ENCODE measurements at regions not wholly inside any gene's neighbourhood (a gene's known extent, or its start where the extent isn't known, plus 50 kb on each side); places are given as distances from the start of the nearest gene placed in this dataset.

DNA sequence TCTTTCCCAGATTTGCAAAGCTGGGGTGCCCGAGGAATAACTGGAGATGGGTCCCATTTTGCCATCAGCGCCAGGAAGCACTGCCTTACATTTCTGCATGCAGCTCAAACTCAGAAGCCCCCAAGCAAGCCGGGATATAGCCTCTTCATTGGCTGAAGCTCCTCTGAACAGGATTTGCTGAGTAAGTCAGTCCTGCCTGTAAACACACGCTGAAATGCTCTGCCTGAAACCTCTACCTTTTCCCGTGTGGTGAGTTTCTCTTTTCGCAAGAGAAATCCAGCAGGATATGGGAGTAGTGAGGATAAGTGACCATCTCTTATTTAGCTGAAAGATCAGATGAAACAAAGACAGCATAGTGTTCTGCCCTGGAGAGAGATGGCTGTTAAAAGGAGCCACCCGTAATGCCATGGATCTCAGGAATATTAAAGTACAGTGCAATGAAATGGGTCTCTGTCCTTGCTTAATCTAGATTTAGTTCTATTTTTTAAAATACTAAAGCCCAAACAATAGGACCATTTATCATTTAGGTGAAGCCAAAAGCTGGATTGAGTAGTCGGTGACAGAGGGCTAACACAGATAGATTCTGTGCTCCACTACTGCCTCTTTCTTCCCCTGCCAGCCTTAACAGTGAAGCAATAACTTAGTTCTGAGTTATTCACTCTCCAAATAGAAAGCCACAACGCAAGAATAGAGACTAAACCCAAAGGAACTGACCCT is 177.5 kb upstream of the PPP2R2B start:
- ATAC-seq (no peak), DNase-seq (no peak)
- peaks cover 41% of the 10 kb centered on the region for H3K27me3 ChIP-seq (ENCODE audit: low read length)
- CTCF ChIA-PET: no interaction called here
- H3K4me1 ChIP-seq (ENCODE audit: insufficient read depth, low read length): no peaks in the 10 kb centered on the region
- no peak for TF ChIP-seq EZH2 (IDR thresholded peaks at IDR 0.05; ENCODE audit: low read length, unreplicated experiment)
- TF ChIP-seq EZH2phosphoT487 (IDR thresholded peaks at IDR 0.05; ENCODE audit: borderline replicate concordance, low read length): no peak
- TF ChIP-seq, protein P1, sequence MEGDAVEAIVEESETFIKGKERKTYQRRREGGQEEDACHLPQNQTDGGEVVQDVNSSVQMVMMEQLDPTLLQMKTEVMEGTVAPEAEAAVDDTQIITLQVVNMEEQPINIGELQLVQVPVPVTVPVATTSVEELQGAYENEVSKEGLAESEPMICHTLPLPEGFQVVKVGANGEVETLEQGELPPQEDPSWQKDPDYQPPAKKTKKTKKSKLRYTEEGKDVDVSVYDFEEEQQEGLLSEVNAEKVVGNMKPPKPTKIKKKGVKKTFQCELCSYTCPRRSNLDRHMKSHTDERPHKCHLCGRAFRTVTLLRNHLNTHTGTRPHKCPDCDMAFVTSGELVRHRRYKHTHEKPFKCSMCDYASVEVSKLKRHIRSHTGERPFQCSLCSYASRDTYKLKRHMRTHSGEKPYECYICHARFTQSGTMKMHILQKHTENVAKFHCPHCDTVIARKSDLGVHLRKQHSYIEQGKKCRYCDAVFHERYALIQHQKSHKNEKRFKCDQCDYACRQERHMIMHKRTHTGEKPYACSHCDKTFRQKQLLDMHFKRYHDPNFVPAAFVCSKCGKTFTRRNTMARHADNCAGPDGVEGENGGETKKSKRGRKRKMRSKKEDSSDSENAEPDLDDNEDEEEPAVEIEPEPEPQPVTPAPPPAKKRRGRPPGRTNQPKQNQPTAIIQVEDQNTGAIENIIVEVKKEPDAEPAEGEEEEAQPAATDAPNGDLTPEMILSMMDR (conservative IDR thresholded peaks at IDR 0.05; ENCODE audit: low read depth, low read length): no peak
- POLR2A ChIA-PET (ENCODE audit: unreplicated experiment): no interaction called here
- no peaks in the 10 kb centered on the region for H3K9me2 ChIP-seq (replicated peaks; ENCODE audit: low read length)
- intact Hi-C loops (cut with micrococcal nuclease): no loop called here
- no peaks in the 10 kb centered on the region for H3F3A ChIP-seq (ENCODE audit: low read length, unreplicated experiment)
- H4K20me1 ChIP-seq (ENCODE audit: low read length): no peaks in the 10 kb centered on the region
- H3K79me2 ChIP-seq (ENCODE audit: low read length): no peaks in the 10 kb centered on the region
- H3K36me3 ChIP-seq (ENCODE audit: low read depth, low read length): no peaks in the 10 kb centered on the region
- H3K4me2 ChIP-seq (ENCODE audit: low read length): no peak overlapping the region
- H3K27ac ChIP-seq (ENCODE audit: low read length): no peak overlapping the region
- BruUV-seq (replicated peaks): no TSS peak
- no peaks in the 10 kb centered on the region for H3K9me3 ChIP-seq (ENCODE audit: low read length)
- H3K4me3 ChIP-seq (ENCODE audit: low read length): no peak overlapping the region
- H2AFZ ChIP-seq (ENCODE audit: low read length): no peak overlapping the region
- H3K9ac ChIP-seq (ENCODE audit: low read length): no peak overlapping the region

- Histone ChIP-seq H3K27me3 (ENCODE audit: low read length) (peaks cover 41% of the 10 kb centered on the region), H3K9me2 (replicated peaks; ENCODE audit: low read length) (no peaks in the 10 kb centered on the region), H3K36me3 (ENCODE audit: low read depth, low read length) (no peaks in the 10 kb centered on the region), H2AFZ (ENCODE audit: low read length) (no peak overlapping the region), H3K27ac (ENCODE audit: low read length) (no peak overlapping the region), H3K4me1 (ENCODE audit: insufficient read depth, low read length) (no peaks in the 10 kb centered on the region), H3K9ac (ENCODE audit: low read length) (no peak overlapping the region), H3K4me3 (ENCODE audit: low read length) (no peak overlapping the region), H3K4me2 (ENCODE audit: low read length) (no peak overlapping the region), H3F3A (ENCODE audit: low read length, unreplicated experiment) (no peaks in the 10 kb centered on the region), H4K20me1 (ENCODE audit: low read length) (no peaks in the 10 kb centered on the region), H3K79me2 (ENCODE audit: low read length) (no peaks in the 10 kb centered on the region), H3K9me3 (ENCODE audit: low read length) (no peaks in the 10 kb centered on the region)
- TF ChIP-seq, protein P1 (conservative IDR thresholded peaks at IDR 0.05; ENCODE audit: low read depth, low read length): no peak
- no peak for TF ChIP-seq EZH2 (IDR thresholded peaks at IDR 0.05; ENCODE audit: low read length, unreplicated experiment)
- TF ChIP-seq EZH2phosphoT487 (IDR thresholded peaks at IDR 0.05; ENCODE audit: borderline replicate concordance, low read length): no peak
- DNase-seq (no peak), ATAC-seq (no peak)
- intact Hi-C loops (cut with micrococcal nuclease): no loop called here
- ChIA-PET CTCF (no interaction called here), POLR2A (ENCODE audit: unreplicated experiment) (no interaction called here)
- no TSS peak for BruUV-seq (replicated peaks)
These were observed 177.8 kb upstream of the STK32A start for GRCh38 chr5:147057051-147057450.

DNA sequence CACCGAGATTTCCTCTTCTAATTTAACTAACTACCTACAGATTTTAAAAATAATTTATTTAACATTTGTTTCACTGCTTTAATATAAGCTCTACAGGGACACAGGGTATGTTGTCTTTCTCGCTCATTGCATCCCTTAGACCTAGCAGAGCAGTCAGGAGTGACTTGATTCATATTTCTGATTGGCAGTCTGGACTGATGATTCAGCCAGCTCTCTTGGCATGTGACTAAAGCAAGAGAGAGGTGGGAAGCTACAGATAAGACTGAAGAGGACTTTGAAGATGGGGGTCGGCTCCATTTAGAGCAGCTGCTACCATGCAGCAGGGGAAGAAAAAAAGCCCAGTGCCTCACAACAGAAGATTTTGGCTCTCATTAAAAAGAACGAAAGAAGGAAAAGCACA is 173.4 kb upstream of the STK32A start:
- Histone ChIP-seq H3K4me1 (ENCODE audit: insufficient read depth, low read length) (no peaks in the 10 kb centered on the region), H3K27ac (ENCODE audit: low read length) (no peak overlapping the region), H3F3A (ENCODE audit: low read length, unreplicated experiment) (no peaks in the 10 kb centered on the region), H3K9ac (ENCODE audit: low read length) (no peak overlapping the region), H3K36me3 (ENCODE audit: low read depth, low read length) (no peaks in the 10 kb centered on the region), H3K9me2 (replicated peaks; ENCODE audit: low read length) (no peaks in the 10 kb centered on the region), H4K20me1 (ENCODE audit: low read length) (no peaks in the 10 kb centered on the region), H3K4me3 (ENCODE audit: low read length) (no peak overlapping the region), H3K4me2 (ENCODE audit: low read length) (no peak overlapping the region), H3K9me3 (ENCODE audit: low read length) (no peaks in the 10 kb centered on the region), H2AFZ (ENCODE audit: low read length) (no peak overlapping the region), H3K27me3 (ENCODE audit: low read length) (peaks cover 11% of the 10 kb centered on the region), H3K79me2 (ENCODE audit: low read length) (no peaks in the 10 kb centered on the region)
- no TSS peak for BruUV-seq (replicated peaks)
- ATAC-seq (no peak), DNase-seq (no peak)
- POLR2A ChIA-PET (ENCODE audit: unreplicated experiment): no interaction called here
- TF ChIP-seq EZH2 (IDR thresholded peaks at IDR 0.05; ENCODE audit: low read length, unreplicated experiment): no peak
- TF ChIP-seq EZH2phosphoT487 (IDR thresholded peaks at IDR 0.05; ENCODE audit: borderline replicate concordance, low read length): no peak
- TF ChIP-seq, protein P1 (conservative IDR thresholded peaks at IDR 0.05; ENCODE audit: low read depth, low read length): no peak
- intact Hi-C loops (cut with micrococcal nuclease): no loop called here
- CTCF ChIA-PET: no interaction called here

Data from PC-3 (cell line).